ENCODE measurements at regions not wholly inside any gene's neighbourhood (a gene's known extent, or its start where the extent isn't known, plus 50 kb on each side); places are given as distances from the start of the nearest gene placed in this dataset.

DNA sequence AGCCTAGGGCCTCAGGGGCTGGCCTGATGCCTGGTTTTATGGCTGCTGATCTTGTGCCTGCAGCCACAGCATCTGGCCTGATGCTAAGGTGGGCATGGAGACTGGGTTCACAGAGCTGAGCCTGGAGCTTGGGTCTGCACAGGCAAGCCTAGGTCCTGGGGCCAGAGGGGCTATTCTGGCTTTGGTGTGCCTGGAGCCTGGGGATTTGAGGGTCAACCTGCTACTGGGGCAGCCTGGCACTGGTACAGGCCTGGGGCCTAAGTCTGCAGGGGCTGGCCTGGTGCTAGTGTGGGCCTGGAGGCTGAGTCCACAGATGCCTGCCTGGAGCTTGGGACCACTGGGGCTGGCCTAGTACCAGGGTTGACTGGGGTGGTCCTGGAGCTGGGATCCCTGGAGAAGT, 481.8 kb upstream of the GHITM start:
- DNase-seq (ENCODE audit: low read depth), result no peak

GRCh38 chr10:83663918-83664317, 475.4 kb upstream of the GHITM start:
- no peak for DNase-seq (ENCODE audit: low read depth)

- DNase-seq (ENCODE audit: low read depth), result no peak
These were observed 472.5 kb upstream of the GHITM start for GRCh38 chr10:83666762-83667161.

GRCh38 chr10:83667594-83667993, 471.7 kb upstream of the GHITM start:
- DNase-seq (ENCODE audit: low read depth), result no peak

DNA sequence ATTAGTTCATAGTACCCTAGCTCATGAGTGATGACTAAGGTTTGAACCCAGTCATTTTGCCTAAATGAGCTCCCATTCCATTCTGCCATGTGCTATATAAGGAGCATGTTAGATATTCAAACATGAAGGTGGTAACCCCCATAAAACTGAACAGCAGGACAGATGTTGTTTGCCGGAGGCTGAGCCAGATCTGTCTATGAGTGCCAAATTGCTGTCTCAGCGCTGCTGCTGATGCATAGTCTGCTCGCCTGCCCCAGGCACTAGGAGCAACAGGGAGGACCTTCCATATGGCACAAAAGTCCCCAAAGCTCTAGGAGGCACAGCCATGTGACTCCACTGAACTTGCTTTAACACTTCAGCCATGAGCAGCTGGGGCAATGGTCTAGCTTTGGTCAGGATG, 466.0 kb upstream of the GHITM start:
- DNase-seq (ENCODE audit: low read depth), result no peak

DNA sequence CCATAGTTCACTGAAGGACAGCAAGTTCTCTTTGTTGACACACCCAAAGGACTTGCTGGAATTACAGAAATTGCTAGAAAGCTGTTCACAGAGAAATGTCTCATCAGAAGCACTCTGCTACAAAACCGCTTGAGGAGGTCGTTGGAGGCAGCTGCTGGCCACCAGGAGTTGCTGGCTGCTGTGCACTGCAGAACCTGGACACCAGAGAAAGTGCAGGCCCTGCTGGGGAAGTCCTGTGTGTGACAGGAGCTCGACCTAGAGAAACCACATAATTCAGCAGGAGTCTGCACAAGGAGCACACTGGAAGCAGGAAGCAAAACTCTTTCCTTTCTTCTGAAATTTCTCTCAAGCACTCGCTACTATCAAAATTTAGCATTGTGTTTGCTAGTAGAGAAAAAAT, 461.5 kb upstream of the GHITM start:
- DNase-seq (ENCODE audit: low read depth), result no peak

- no peak for DNase-seq (ENCODE audit: low read depth)
These were observed 460.5 kb upstream of the GHITM start for GRCh38 chr10:83678850-83679249.

- DNase-seq (ENCODE audit: low read depth), result no peak
These were observed 458.8 kb upstream of the GHITM start for GRCh38 chr10:83680470-83680891.

GRCh38 chr10:83682414-83682813, 456.9 kb upstream of the GHITM start:
- DNase-seq (ENCODE audit: low read depth), result no peak

DNA sequence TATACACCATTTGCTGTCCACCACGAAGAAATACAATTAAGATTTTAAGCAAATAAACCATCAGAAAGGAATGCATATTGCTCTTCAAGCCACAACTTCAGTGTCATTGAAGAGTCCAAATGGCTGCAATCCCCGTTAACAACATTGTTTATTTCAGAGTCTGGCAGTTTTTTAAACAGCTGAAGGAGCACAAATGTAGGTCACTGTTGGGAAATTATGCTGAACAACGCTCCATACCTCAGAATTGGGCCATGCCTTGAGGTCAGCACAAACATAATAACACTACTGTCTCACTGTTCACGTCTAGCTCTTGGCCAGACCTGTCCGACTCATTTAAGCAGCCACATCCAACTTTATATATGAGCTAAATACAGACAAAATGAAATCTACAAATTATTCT, 453.9 kb upstream of the GHITM start:
- DNase-seq (ENCODE audit: low read depth), result no peak

DNA sequence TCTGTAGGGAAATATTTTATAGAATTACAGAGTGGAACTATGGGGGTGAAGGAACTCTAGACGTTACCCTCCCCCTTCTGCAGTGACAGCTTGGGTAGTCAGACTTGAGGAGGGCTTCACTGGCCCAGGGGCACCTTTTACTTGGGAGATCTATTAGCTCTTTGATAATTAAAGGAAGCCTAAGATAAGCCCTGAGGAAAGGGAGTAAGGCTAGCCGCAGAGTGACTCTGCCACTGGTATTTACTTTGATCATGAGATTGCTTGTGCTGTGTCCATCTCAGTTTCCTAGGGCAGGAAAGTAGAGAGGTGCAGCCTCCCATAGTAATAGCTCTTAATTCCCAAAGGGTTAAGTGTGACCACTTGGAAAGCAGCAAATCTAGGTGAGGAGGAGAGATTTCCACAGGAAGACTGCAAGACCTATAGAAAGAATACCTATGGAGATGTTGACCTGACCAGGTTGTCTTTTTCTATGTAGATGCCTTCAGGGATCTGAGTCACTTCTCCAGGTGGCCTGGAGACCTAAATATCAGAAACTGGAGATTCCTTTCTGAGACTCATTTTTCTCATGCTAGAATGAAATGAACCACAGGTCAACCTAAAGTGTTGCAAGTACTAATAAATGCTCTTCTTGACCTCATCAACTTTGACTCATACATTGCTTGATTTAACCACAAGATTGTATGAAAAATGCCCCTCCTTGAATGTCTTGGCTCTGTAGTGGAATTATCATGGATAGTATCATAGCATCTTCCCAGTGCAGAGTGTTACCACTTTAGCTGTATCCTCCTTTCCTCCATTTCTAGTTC, 447.3 kb upstream of the GHITM start:
- DNase-seq (ENCODE audit: low read depth), result no peak

GRCh38 chr10:83698899-83699298, 440.4 kb upstream of the GHITM start:
- no peak for DNase-seq (ENCODE audit: low read depth)

- no peak for DNase-seq (ENCODE audit: low read depth)
These were observed 437.5 kb upstream of the GHITM start for GRCh38 chr10:83701799-83702198.

DNA sequence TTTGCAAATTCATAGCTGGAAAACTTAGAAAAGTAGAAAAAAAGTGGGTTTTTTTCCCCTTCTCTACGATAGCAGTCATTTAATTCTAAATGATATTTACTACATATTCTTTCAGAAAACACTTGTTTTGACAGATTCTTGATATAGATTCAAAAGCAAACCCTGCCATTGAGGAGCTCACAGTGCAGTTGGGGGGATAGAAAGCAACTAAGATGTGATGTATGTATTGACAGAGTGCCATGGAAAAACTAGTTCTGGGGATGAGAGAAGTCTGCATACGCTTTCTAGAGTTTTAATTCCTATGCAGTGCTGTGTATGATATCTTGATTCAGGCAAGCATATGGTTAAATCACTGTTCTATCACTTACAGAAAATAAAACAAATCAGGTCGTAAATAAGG, 436.6 kb upstream of the GHITM start:
- no peak for DNase-seq (ENCODE audit: low read depth)

DNA sequence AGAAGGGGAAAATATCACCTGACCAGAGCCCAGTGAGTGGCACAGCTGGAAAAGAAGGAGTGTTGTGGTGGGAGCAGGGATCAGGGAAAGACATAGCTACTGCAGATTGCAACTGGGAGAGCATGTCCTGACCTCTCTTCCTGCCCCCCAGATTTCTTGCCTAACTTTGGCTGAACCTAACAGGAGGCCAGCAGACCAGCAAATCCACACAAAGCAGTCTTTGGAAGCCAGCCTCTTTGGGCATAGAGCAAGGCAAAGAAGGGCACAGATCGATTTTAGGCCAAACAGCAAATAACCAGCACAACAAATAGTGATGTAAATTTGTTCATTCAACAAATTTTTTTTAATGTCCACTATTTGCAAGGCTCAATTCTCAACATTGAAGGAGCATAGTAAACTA, 433.2 kb upstream of the GHITM start:
- DNase-seq (ENCODE audit: low read depth), result no peak

GRCh38 chr10:83706952-83707582, 432.2 kb upstream of the GHITM start:
- DNase-seq (ENCODE audit: low read depth), result no peak

DNA sequence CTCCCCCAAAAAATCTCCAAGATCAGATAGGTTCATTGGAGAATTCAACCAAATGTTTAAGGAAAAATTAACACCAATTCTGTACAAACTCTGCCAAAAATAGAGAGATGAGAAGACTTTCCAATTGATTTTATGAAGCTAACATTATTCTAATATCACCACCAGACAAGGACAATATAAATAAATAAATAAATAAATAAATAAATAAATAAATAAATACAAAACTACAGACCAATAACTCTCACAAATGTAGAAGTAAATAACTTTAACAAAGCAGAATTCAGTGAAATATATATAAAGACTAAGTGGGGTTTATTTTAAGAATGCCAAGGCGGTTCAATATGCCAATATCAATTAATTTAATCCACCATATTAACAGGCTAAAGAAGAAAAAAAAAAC, 425.9 kb upstream of the GHITM start:
- DNase-seq (ENCODE audit: low read depth), result no peak

- DNase-seq (ENCODE audit: low read depth), result no peak
These were observed 416.2 kb upstream of the GHITM start for GRCh38 chr10:83723080-83723479.

DNA sequence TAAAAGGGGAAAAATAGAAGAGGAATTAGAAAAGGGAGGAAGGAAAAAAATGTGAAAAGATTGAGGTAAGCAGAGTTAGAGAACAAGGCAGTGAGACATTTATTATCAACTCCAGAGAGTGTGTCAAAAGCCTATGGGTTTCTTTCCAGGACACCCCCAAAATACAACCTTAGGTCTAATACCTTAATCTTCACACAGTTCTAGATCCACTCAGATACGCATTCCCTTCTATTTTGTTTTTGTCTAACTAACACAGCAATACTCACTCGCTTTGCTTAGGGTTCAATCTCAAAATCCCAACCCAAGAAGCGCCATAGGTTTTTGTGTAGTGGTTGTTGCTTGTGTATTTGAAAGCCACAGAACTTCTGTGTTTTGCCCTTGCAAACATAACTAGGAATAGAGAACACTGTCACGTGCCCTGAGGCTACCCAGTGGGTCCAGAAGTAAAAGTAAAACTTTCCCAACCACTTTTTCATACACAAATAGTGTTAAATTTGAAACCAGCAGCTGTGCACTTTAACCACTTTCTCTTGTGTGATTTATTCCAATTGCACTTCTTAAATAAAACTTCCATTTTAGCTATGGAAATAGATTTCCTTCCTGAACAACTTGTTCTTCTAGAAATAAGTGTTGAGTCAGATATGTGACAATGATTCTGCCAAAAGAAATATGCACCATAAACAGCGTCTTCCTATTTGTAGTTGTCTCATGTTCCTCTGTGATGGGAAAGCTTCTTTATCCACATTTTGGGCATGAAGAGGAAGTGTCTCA, 414.7 kb upstream of the GHITM start:
- no peak for DNase-seq (ENCODE audit: low read depth)

DNA sequence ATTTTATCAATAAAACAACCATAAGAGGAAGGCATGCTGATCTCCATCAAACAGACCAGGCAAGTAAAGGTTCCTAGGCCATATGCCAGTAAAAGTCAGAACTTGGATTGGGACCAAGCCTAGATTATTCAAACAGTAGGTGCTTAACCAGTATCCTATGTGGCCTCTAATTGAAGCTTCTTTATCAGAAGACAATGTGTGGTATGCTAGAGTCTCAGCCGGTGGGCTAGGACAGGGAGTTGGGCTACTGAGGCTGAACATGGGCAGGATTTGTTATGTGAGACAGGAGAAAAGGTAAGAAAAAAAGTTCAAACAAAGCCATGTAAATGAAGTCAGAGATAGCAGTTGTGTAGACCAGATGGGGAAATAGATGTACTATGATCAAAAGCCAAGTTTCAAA, 413.7 kb upstream of the GHITM start:
- DNase-seq (ENCODE audit: low read depth), result no peak

- no peak for DNase-seq (ENCODE audit: low read depth)
These were observed 405.0 kb upstream of the GHITM start for GRCh38 chr10:83734278-83734677.

GRCh38 chr10:83736008-83736407, 403.3 kb upstream of the GHITM start:
- DNase-seq (ENCODE audit: low read depth), result no peak

GRCh38 chr10:83750604-83751003, 388.7 kb upstream of the GHITM start:
- DNase-seq (ENCODE audit: low read depth), result no peak

Measured in T follicular helper cell (primary cell).